ENCODE measurements at regions not wholly inside any gene's neighbourhood (a gene's known extent, or its start where the extent isn't known, plus 50 kb on each side); places are given as distances from the start of the nearest gene placed in this dataset.
A peak's percentile ranks its signal among the peaks of the same experiment; 100 is the strongest.

GRCh38 chr3:78022232-78022631 is 982.3 kb downstream of the ROBO2 start:
- Histone ChIP-seq H3K36me3 (ENCODE audit: control insufficient read depth, insufficient read depth, low read length) (no peaks in the 10 kb centered on the region), H3K4me3 (ENCODE audit: low read length) (no peak overlapping the region), H3K27ac (ENCODE audit: low read length) (no peak overlapping the region), H3K4me1 (ENCODE audit: control insufficient read depth, insufficient read depth, low read length) (no peaks in the 10 kb centered on the region), H3K9me3 (replicated peaks; ENCODE audit: control insufficient read depth, low read depth, low read length) (no peaks in the 10 kb centered on the region), H3K27me3 (ENCODE audit: control insufficient read depth, insufficient read depth, low read length) (no peaks in the 10 kb centered on the region)
- no peak for DNase-seq
- no CpG with 5 or more reads among the region's 5 CpGs for WGBS (ENCODE audit: insufficient coverage)

GRCh38 chr3:78023257-78023656 is 983.4 kb downstream of the ROBO2 start:
- no peaks in the 10 kb centered on the region for H3K9me3 ChIP-seq (replicated peaks; ENCODE audit: control insufficient read depth, low read depth, low read length)
- H3K27me3 ChIP-seq (ENCODE audit: control insufficient read depth, insufficient read depth, low read length) = no peaks in the 10 kb centered on the region
- no peak for DNase-seq
- no CpG with 5 or more reads among the region's 3 CpGs for WGBS (ENCODE audit: insufficient coverage)
- H3K4me3 ChIP-seq (ENCODE audit: low read length) = no peak overlapping the region
- H3K27ac ChIP-seq (ENCODE audit: low read length) = no peak overlapping the region
- H3K36me3 ChIP-seq (ENCODE audit: control insufficient read depth, insufficient read depth, low read length) = no peaks in the 10 kb centered on the region
- H3K4me1 ChIP-seq (ENCODE audit: control insufficient read depth, insufficient read depth, low read length) = no peaks in the 10 kb centered on the region

- WGBS (ENCODE audit: insufficient coverage) = 80% methylated on average over 4 of the region's 5 CpGs
- no peaks in the 10 kb centered on the region for H3K9me3 ChIP-seq (replicated peaks; ENCODE audit: control insufficient read depth, low read depth, low read length)
- no peak overlapping the region for H3K27ac ChIP-seq (ENCODE audit: low read length)
- no peaks in the 10 kb centered on the region for H3K27me3 ChIP-seq (ENCODE audit: control insufficient read depth, insufficient read depth, low read length)
- no peak overlapping the region for H3K4me3 ChIP-seq (ENCODE audit: low read length)
- no peaks in the 10 kb centered on the region for H3K4me1 ChIP-seq (ENCODE audit: control insufficient read depth, insufficient read depth, low read length)
- no peaks in the 10 kb centered on the region for H3K36me3 ChIP-seq (ENCODE audit: control insufficient read depth, insufficient read depth, low read length)
- DNase-seq = no peak
Observed at GRCh38 chr3:78025916-78026315, 986.0 kb downstream of the ROBO2 start.

DNA sequence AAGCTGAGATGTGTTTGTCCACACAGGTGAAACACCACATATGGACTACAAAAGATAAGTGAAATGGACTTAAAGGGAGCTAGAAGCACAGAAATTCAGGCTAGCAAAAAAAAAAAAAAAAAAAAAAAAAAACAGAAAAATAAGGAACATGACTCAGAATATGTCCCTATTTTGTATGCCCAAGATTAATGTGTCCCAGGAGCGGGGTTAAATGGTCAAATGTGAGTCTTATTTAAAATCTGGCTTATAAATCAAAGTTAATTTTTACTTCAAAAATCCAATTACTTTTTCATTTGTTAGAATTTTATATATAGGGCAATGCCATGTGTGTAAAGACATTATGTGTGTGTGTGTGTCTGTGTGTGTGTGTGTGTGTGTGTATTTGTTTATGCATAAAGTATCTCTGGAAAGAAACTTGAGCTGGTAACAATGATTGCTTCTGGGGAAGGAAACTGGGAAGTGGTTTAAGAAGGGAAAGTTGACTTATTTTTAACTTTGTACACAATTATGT is 986.5 kb downstream of the ROBO2 start:
- WGBS (ENCODE audit: insufficient coverage) = no CpG with 5 or more reads among the region's 1 CpG
- H3K4me3 ChIP-seq (ENCODE audit: low read length) = no peak overlapping the region
- H3K27me3 ChIP-seq (ENCODE audit: control insufficient read depth, insufficient read depth, low read length) = no peaks in the 10 kb centered on the region
- peak; percentile 14 for DNase-seq
- H3K9me3 ChIP-seq (replicated peaks; ENCODE audit: control insufficient read depth, low read depth, low read length) = no peaks in the 10 kb centered on the region
- no peaks in the 10 kb centered on the region for H3K36me3 ChIP-seq (ENCODE audit: control insufficient read depth, insufficient read depth, low read length)
- no peak overlapping the region for H3K27ac ChIP-seq (ENCODE audit: low read length)
- H3K4me1 ChIP-seq (ENCODE audit: control insufficient read depth, insufficient read depth, low read length) = no peaks in the 10 kb centered on the region

DNA sequence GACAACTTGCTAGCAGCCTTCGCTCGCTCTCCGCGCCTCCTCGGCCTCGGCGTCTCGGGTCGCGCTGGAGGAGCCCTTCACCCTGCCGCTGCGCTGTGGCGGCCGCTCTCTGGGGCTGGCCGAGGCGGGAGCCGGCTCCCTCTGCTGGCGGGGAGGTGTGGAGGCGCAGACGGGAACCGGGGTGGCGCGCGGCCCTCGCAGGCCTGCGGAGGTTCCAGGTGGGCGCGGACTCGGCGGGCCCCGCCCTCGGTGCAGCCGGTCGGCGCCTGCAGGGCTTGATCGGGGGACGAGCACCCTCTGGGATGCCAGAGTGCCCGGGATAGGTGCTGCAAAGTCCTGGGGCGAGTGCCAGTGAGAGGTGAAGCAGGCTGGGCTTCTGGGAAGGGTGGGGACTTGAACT is 989.9 kb downstream of the ROBO2 start:
- H3K9me3 ChIP-seq (replicated peaks; ENCODE audit: control insufficient read depth, low read depth, low read length) = no peaks in the 10 kb centered on the region
- H3K27ac ChIP-seq (ENCODE audit: low read length) = no peak overlapping the region
- H3K27me3 ChIP-seq (ENCODE audit: control insufficient read depth, insufficient read depth, low read length) = no peaks in the 10 kb centered on the region
- H3K36me3 ChIP-seq (ENCODE audit: control insufficient read depth, insufficient read depth, low read length) = no peaks in the 10 kb centered on the region
- DNase-seq = no peak
- H3K4me3 ChIP-seq (ENCODE audit: low read length) = no peak overlapping the region
- no peaks in the 10 kb centered on the region for H3K4me1 ChIP-seq (ENCODE audit: control insufficient read depth, insufficient read depth, low read length)
- 95% methylated on average over 39 of the region's 39 CpGs for WGBS (ENCODE audit: insufficient coverage)

- WGBS (ENCODE audit: insufficient coverage) = 0% methylated on average over 2 of the region's 7 CpGs
- Histone ChIP-seq H3K27me3 (ENCODE audit: control insufficient read depth, insufficient read depth, low read length) (no peaks in the 10 kb centered on the region), H3K4me3 (ENCODE audit: low read length) (no peak overlapping the region), H3K27ac (ENCODE audit: low read length) (no peak overlapping the region), H3K36me3 (ENCODE audit: control insufficient read depth, insufficient read depth, low read length) (no peaks in the 10 kb centered on the region), H3K9me3 (replicated peaks; ENCODE audit: control insufficient read depth, low read depth, low read length) (no peaks in the 10 kb centered on the region), H3K4me1 (ENCODE audit: control insufficient read depth, insufficient read depth, low read length) (peaks cover 4% of the 10 kb centered on the region)
- DNase-seq = peak; percentile 76
Observed at GRCh38 chr3:78035131-78035641, 995.3 kb downstream of the ROBO2 start.

DNA sequence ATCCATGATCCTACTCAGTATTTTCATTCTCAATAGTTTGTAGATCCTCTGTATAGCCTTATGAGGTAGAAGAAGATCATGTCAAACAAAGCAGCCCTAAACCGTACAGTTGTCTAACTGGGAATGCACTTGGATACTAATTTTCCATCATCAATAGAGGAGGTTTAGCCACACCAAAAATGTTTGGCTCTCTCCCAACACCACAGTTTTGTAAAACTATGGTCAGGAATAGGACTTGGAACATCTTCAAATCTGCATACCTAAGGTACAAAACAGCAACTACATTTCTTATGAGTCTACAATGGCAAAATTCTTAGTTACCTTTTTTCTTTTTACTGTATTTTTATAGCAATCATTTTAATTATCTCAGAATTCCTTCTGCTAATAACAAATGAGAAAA is 1001.6 kb downstream of the ROBO2 start:
- no peak overlapping the region for H3K4me3 ChIP-seq (ENCODE audit: low read length)
- no CpG with 5 or more reads among the region's 1 CpG for WGBS (ENCODE audit: insufficient coverage)
- H3K4me1 ChIP-seq (ENCODE audit: control insufficient read depth, insufficient read depth, low read length) = no peaks in the 10 kb centered on the region
- no peak for DNase-seq
- H3K27ac ChIP-seq (ENCODE audit: low read length) = no peak overlapping the region
- H3K36me3 ChIP-seq (ENCODE audit: control insufficient read depth, insufficient read depth, low read length) = no peaks in the 10 kb centered on the region
- H3K9me3 ChIP-seq (replicated peaks; ENCODE audit: control insufficient read depth, low read depth, low read length) = no peaks in the 10 kb centered on the region
- no peaks in the 10 kb centered on the region for H3K27me3 ChIP-seq (ENCODE audit: control insufficient read depth, insufficient read depth, low read length)

GRCh38 chr3:78046566-78046965 is 1006.7 kb downstream of the ROBO2 start:
- DNase-seq = peak; percentile 21
- no CpG with 5 or more reads among the region's 6 CpGs for WGBS (ENCODE audit: insufficient coverage)
- no peak overlapping the region for H3K27ac ChIP-seq (ENCODE audit: low read length)
- H3K4me1 ChIP-seq (ENCODE audit: control insufficient read depth, insufficient read depth, low read length) = no peaks in the 10 kb centered on the region
- H3K4me3 ChIP-seq (ENCODE audit: low read length) = no peak overlapping the region
- no peaks in the 10 kb centered on the region for H3K27me3 ChIP-seq (ENCODE audit: control insufficient read depth, insufficient read depth, low read length)
- H3K36me3 ChIP-seq (ENCODE audit: control insufficient read depth, insufficient read depth, low read length) = no peaks in the 10 kb centered on the region
- H3K9me3 ChIP-seq (replicated peaks; ENCODE audit: control insufficient read depth, low read depth, low read length) = no peaks in the 10 kb centered on the region

DNA sequence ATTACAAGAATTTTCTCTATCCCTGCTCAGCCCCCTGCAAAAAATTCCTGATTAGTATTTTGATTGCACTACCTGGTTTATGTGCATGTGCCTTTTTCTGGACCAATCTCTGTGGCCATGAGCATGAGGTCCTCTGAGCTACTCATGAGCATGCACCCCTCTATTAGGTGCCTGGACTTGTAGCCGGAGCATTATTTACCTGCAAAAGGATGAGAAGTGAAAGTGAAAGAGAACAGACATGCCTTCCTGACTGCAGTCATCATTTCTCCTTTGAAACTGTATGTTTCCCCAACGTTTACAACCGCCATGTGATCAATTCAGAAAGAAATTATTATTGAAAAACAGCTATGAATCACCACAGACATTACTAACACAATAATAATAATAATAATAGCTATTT is 1008.8 kb downstream of the ROBO2 start:
- no CpG with 5 or more reads among the region's 3 CpGs for WGBS (ENCODE audit: insufficient coverage)
- no peaks in the 10 kb centered on the region for H3K4me1 ChIP-seq (ENCODE audit: control insufficient read depth, insufficient read depth, low read length)

GRCh38 chr3:78049521-78049920 is 1009.6 kb downstream of the ROBO2 start:
- peak; percentile 54 for DNase-seq
- H3K36me3 ChIP-seq (ENCODE audit: control insufficient read depth, insufficient read depth, low read length) = no peaks in the 10 kb centered on the region
- no peaks in the 10 kb centered on the region for H3K4me1 ChIP-seq (ENCODE audit: control insufficient read depth, insufficient read depth, low read length)
- no CpG with 5 or more reads among the region's 4 CpGs for WGBS (ENCODE audit: insufficient coverage)
- no peaks in the 10 kb centered on the region for H3K9me3 ChIP-seq (replicated peaks; ENCODE audit: control insufficient read depth, low read depth, low read length)
- no peak overlapping the region for H3K4me3 ChIP-seq (ENCODE audit: low read length)
- H3K27me3 ChIP-seq (ENCODE audit: control insufficient read depth, insufficient read depth, low read length) = no peaks in the 10 kb centered on the region
- H3K27ac ChIP-seq (ENCODE audit: low read length) = no peak overlapping the region

More for the DNA sequence above, 1008.8 kb downstream of the ROBO2 start:
- Histone ChIP-seq H3K9me3 (replicated peaks; ENCODE audit: control insufficient read depth, low read depth, low read length) (no peaks in the 10 kb centered on the region), H3K36me3 (ENCODE audit: control insufficient read depth, insufficient read depth, low read length) (no peaks in the 10 kb centered on the region), H3K4me3 (ENCODE audit: low read length) (no peak overlapping the region), H3K27me3 (ENCODE audit: control insufficient read depth, insufficient read depth, low read length) (no peaks in the 10 kb centered on the region), H3K27ac (ENCODE audit: low read length) (no peak overlapping the region)
- no peak for DNase-seq

Measured in muscle of leg (tissue), 3 donors.